ENCODE measurements at regions not wholly inside any gene's neighbourhood (a gene's known extent, or its start where the extent isn't known, plus 50 kb on each side); places are given as distances from the start of the nearest gene placed in this dataset.

- H3K27ac Mint-ChIP-seq, result no peak overlapping the region
- DNase-seq (ENCODE audit: low spot score) (no peak), ATAC-seq (no peak)
- H3K4me1 Mint-ChIP-seq, result peaks cover 54% of the 10 kb centered on the region
- peaks cover 2% of the 10 kb centered on the region for H3K9me3 Mint-ChIP-seq
- H3K27me3 Mint-ChIP-seq (ENCODE audit: low read depth), result no peaks in the 10 kb centered on the region; the same call in 1 of the 2 replicates
- H3K36me3 Mint-ChIP-seq, result no peaks in the 10 kb centered on the region
- ChIA-PET CTCF (no interaction called here), POLR2A (interaction anchor here (0.6 kb wide), 1 partner anchor 125 kb away, joined by 3 read pairs; no protein-coding TSS in a partner anchor)
- H3K4me3 Mint-ChIP-seq, result no peak overlapping the region
- TF ChIP-seq, protein P1, sequence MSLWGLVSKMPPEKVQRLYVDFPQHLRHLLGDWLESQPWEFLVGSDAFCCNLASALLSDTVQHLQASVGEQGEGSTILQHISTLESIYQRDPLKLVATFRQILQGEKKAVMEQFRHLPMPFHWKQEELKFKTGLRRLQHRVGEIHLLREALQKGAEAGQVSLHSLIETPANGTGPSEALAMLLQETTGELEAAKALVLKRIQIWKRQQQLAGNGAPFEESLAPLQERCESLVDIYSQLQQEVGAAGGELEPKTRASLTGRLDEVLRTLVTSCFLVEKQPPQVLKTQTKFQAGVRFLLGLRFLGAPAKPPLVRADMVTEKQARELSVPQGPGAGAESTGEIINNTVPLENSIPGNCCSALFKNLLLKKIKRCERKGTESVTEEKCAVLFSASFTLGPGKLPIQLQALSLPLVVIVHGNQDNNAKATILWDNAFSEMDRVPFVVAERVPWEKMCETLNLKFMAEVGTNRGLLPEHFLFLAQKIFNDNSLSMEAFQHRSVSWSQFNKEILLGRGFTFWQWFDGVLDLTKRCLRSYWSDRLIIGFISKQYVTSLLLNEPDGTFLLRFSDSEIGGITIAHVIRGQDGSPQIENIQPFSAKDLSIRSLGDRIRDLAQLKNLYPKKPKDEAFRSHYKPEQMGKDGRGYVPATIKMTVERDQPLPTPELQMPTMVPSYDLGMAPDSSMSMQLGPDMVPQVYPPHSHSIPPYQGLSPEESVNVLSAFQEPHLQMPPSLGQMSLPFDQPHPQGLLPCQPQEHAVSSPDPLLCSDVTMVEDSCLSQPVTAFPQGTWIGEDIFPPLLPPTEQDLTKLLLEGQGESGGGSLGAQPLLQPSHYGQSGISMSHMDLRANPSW (CRISPR knock-in tag; conservative IDR thresholded peaks at IDR 0.05; ENCODE audit: low read depth), result no peak
- TF ChIP-seq, protein P2, sequence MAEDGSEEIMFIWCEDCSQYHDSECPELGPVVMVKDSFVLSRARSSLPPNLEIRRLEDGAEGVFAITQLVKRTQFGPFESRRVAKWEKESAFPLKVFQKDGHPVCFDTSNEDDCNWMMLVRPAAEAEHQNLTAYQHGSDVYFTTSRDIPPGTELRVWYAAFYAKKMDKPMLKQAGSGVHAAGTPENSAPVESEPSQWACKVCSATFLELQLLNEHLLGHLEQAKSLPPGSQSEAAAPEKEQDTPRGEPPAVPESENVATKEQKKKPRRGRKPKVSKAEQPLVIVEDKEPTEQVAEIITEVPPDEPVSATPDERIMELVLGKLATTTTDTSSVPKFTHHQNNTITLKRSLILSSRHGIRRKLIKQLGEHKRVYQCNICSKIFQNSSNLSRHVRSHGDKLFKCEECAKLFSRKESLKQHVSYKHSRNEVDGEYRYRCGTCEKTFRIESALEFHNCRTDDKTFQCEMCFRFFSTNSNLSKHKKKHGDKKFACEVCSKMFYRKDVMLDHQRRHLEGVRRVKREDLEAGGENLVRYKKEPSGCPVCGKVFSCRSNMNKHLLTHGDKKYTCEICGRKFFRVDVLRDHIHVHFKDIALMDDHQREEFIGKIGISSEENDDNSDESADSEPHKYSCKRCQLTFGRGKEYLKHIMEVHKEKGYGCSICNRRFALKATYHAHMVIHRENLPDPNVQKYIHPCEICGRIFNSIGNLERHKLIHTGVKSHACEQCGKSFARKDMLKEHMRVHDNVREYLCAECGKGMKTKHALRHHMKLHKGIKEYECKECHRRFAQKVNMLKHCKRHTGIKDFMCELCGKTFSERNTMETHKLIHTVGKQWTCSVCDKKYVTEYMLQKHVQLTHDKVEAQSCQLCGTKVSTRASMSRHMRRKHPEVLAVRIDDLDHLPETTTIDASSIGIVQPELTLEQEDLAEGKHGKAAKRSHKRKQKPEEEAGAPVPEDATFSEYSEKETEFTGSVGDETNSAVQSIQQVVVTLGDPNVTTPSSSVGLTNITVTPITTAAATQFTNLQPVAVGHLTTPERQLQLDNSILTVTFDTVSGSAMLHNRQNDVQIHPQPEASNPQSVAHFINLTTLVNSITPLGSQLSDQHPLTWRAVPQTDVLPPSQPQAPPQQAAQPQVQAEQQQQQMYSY (CRISPR knock-in tag; IDR thresholded peaks at IDR 0.05), result no peak
- TF ChIP-seq AR (CRISPR knock-in tag; IDR thresholded peaks at IDR 0.05) (no peak), ZNF512 (CRISPR knock-in tag; IDR thresholded peaks at IDR 0.05; ENCODE audit: borderline replicate concordance) (no peak), FOXP1 (CRISPR knock-in tag; IDR thresholded peaks at IDR 0.05; ENCODE audit: borderline replicate concordance) (no peak), ZNF671 (CRISPR knock-in tag; IDR thresholded peaks at IDR 0.05) (no peak), TEAD1 (CRISPR knock-in tag; IDR thresholded peaks at IDR 0.05) (no peak)
Measured at GRCh38 chr17:72175787-72176515, 55.1 kb downstream of the SOX9 start.

- no peak for ATAC-seq
- Mint-ChIP-seq H3K36me3 (no peaks in the 10 kb centered on the region), H3K4me3 (no peak overlapping the region), H3K27me3 (ENCODE audit: low read depth) (no peaks in the 10 kb centered on the region; the same call in none of the 2 replicates), H3K9me3 (peaks cover 7% of the 10 kb centered on the region), H3K27ac (no peak overlapping the region), H3K4me1 (peaks cover 54% of the 10 kb centered on the region)
- no peak for DNase-seq (ENCODE audit: low spot score)
- POLR2A ChIA-PET, result interaction anchor here (0.6 kb wide), 1 partner anchor 126 kb away, joined by 3 read pairs; no protein-coding TSS in a partner anchor
- CTCF ChIA-PET, result no interaction called here
- TF ChIP-seq ZNF121 (CRISPR knock-in tag; IDR thresholded peaks at IDR 0.05) (no peak), SOX15 (CRISPR knock-in tag; IDR thresholded peaks at IDR 0.05) (no peak), ZNF396 (CRISPR knock-in tag; IDR thresholded peaks at IDR 0.05; ENCODE audit: borderline replicate concordance) (no peak), TEAD1 (CRISPR knock-in tag; IDR thresholded peaks at IDR 0.05) (no peak), GABPB1 (CRISPR knock-in tag; IDR thresholded peaks at IDR 0.05) (no peak), ZBTB43 (CRISPR knock-in tag; IDR thresholded peaks at IDR 0.05) (no peak), SP1 (CRISPR knock-in tag; conservative IDR thresholded peaks at IDR 0.05) (no peak), MXD4 (CRISPR knock-in tag; IDR thresholded peaks at IDR 0.05; ENCODE audit: borderline replicate concordance) (no peak), ZNF512 (CRISPR knock-in tag; IDR thresholded peaks at IDR 0.05; ENCODE audit: borderline replicate concordance) (no peak), FOXP1 (CRISPR knock-in tag; IDR thresholded peaks at IDR 0.05; ENCODE audit: borderline replicate concordance) (no peak), KAT7 (CRISPR knock-in tag; IDR thresholded peaks at IDR 0.05; ENCODE audit: borderline replicate concordance) (no peak)
- TF ChIP-seq, protein P3, sequence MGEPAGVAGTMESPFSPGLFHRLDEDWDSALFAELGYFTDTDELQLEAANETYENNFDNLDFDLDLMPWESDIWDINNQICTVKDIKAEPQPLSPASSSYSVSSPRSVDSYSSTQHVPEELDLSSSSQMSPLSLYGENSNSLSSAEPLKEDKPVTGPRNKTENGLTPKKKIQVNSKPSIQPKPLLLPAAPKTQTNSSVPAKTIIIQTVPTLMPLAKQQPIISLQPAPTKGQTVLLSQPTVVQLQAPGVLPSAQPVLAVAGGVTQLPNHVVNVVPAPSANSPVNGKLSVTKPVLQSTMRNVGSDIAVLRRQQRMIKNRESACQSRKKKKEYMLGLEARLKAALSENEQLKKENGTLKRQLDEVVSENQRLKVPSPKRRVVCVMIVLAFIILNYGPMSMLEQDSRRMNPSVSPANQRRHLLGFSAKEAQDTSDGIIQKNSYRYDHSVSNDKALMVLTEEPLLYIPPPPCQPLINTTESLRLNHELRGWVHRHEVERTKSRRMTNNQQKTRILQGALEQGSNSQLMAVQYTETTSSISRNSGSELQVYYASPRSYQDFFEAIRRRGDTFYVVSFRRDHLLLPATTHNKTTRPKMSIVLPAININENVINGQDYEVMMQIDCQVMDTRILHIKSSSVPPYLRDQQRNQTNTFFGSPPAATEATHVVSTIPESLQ (CRISPR knock-in tag; IDR thresholded peaks at IDR 0.05), result no peak
Measured at GRCh38 chr17:72176516-72176851, 55.7 kb downstream of the SOX9 start.

Data from WTC11 (cell line).